H1 (cell line): ENCODE measurements at regions not wholly inside any gene's neighbourhood (a gene's known extent, or its start where the extent isn't known, plus 50 kb on each side); places are given as distances from the start of the nearest gene placed in this dataset.

Source experiments
- MAX ChIP-seq: IDR thresholded peaks from 2 replicates; pipeline ENCODE4 v1.6.1; 2012; ENCODE audit warnings: inconsistent platforms

DNA sequence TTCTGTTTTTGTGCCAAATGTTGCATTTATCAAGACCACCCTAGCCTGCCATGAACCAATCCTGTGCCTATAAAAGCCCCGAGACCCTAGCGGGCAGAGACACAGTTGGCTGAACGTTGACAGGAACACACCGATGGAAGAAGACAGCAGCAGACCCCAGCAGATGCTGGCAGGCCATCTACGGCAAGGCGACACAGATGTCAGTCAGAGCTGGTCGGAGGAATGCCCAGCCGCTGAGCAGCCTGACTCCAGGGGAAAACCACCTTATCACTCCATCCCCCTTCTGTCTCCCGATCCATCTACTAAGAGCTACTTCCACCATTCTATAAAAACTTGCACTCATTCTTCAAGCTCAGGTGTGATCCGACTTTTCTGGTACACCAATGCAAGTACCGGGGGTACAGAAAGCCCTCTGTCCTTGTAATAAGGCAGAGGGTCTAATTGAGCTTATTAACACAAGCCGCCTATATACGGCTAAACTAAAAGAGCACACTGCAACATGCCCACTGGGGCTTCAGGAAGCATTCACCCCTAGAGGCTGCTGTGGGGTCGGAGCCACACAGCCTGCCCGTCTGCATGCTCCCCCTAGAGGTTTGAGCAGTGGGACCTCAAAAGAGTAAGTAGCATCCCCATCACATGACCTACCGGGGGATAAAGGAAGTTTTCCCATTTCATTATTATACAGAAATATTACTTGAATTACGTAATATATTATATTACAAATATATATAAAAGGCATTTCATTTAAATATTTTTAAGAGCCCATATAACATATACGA is 1156.3 kb upstream of the B3GALT2 start (continued):
- no peak for TF ChIP-seq MAX
- TF ChIP-seq, all 59 proteins: peak for 5
